ENCODE measurements at regions not wholly inside any gene's neighbourhood (a gene's known extent, or its start where the extent isn't known, plus 50 kb on each side); places are given as distances from the start of the nearest gene placed in this dataset.

GRCh38 chr2:204454672-204455380, 90.4 kb upstream of the PARD3B start:
- H3K9ac ChIP-seq (ENCODE audit: low read length): no peak overlapping the region
- H3K36me3 ChIP-seq (ENCODE audit: low read length): no peaks in the 10 kb centered on the region
- H3K79me2 ChIP-seq (ENCODE audit: insufficient read depth, low read length): no peaks in the 10 kb centered on the region

GRCh38 chr2:204468746-204469429, 76.4 kb upstream of the PARD3B start:
- H3F3A ChIP-seq (ENCODE audit: insufficient read depth): no peaks in the 10 kb centered on the region
- H3K9me2 ChIP-seq (replicated peaks; ENCODE audit: insufficient read depth, low read length): no peaks in the 10 kb centered on the region
- no peak overlapping the region for H3K9ac ChIP-seq (ENCODE audit: low read length)
- H3K4me2 ChIP-seq (ENCODE audit: low read depth, low read length, poor library complexity, severe bottlenecking): no peak overlapping the region
- H3K27ac ChIP-seq (ENCODE audit: low read depth, low read length): no peak overlapping the region
- no peaks in the 10 kb centered on the region for H3K36me3 ChIP-seq (ENCODE audit: low read length)
- no peak for TF ChIP-seq EZH2phosphoT487 (conservative IDR thresholded peaks at IDR 0.05; ENCODE audit: low read length)
- TF ChIP-seq, protein P1, sequence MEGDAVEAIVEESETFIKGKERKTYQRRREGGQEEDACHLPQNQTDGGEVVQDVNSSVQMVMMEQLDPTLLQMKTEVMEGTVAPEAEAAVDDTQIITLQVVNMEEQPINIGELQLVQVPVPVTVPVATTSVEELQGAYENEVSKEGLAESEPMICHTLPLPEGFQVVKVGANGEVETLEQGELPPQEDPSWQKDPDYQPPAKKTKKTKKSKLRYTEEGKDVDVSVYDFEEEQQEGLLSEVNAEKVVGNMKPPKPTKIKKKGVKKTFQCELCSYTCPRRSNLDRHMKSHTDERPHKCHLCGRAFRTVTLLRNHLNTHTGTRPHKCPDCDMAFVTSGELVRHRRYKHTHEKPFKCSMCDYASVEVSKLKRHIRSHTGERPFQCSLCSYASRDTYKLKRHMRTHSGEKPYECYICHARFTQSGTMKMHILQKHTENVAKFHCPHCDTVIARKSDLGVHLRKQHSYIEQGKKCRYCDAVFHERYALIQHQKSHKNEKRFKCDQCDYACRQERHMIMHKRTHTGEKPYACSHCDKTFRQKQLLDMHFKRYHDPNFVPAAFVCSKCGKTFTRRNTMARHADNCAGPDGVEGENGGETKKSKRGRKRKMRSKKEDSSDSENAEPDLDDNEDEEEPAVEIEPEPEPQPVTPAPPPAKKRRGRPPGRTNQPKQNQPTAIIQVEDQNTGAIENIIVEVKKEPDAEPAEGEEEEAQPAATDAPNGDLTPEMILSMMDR (IDR thresholded peaks at IDR 0.05; ENCODE audit: insufficient read depth, low read length, poor library complexity, severe bottlenecking): no peak
- H4K20me1 ChIP-seq (ENCODE audit: low read depth, low read length): no peaks in the 10 kb centered on the region
- H3K27me3 ChIP-seq (ENCODE audit: low read length): no peaks in the 10 kb centered on the region
- H3K79me2 ChIP-seq (ENCODE audit: insufficient read depth, low read length): no peaks in the 10 kb centered on the region
- H2AFZ ChIP-seq (ENCODE audit: low read depth, low read length, severe bottlenecking): no peak overlapping the region
- no peak overlapping the region for H3K4me3 ChIP-seq (ENCODE audit: insufficient read depth, low read length, poor library complexity, severe bottlenecking)
- H3K9me3 ChIP-seq (ENCODE audit: insufficient read depth, low read length): no peaks in the 10 kb centered on the region

More at GRCh38 chr2:204454672-204455380, 90.4 kb upstream of the PARD3B start:
- Histone ChIP-seq H3K4me3 (ENCODE audit: insufficient read depth, low read length, poor library complexity, severe bottlenecking) (no peak overlapping the region), H3K4me2 (ENCODE audit: low read depth, low read length, poor library complexity, severe bottlenecking) (no peak overlapping the region), H2AFZ (ENCODE audit: low read depth, low read length, severe bottlenecking) (no peak overlapping the region), H3K9me3 (ENCODE audit: insufficient read depth, low read length) (no peaks in the 10 kb centered on the region), H3K9me2 (replicated peaks; ENCODE audit: insufficient read depth, low read length) (no peaks in the 10 kb centered on the region), H3F3A (ENCODE audit: insufficient read depth) (no peaks in the 10 kb centered on the region), H3K27me3 (ENCODE audit: low read length) (no peaks in the 10 kb centered on the region), H3K27ac (ENCODE audit: low read depth, low read length) (no peak overlapping the region), H4K20me1 (ENCODE audit: low read depth, low read length) (no peaks in the 10 kb centered on the region)
- no peak for TF ChIP-seq EZH2phosphoT487 (conservative IDR thresholded peaks at IDR 0.05; ENCODE audit: low read length)
- TF ChIP-seq, protein P1 (IDR thresholded peaks at IDR 0.05; ENCODE audit: insufficient read depth, low read length, poor library complexity, severe bottlenecking): no peak

DNA sequence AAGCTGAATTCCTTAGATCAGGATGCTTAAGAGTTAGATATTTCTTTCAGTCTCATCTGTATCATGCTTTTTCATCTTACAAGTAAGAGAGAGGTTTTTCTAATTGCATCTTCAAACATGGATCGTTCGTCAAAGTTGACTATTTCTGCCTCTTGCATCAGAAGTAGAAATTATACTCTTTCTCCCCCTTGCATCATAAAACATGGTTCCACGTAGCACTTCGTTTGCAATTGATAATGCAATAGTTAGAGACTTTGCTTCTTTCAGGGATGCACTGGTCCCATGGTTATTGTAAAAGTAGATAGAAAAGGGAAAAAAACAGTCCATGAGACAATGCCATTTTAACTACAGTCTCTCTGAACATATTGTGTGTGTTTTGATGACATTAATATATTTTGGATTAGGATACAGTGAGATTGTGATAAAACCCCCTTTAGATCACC, 75.1 kb upstream of the PARD3B start:
- H3K4me2 ChIP-seq (ENCODE audit: low read depth, low read length, poor library complexity, severe bottlenecking): no peak overlapping the region
- H4K20me1 ChIP-seq (ENCODE audit: low read depth, low read length): no peaks in the 10 kb centered on the region
- no peaks in the 10 kb centered on the region for H3K9me3 ChIP-seq (ENCODE audit: insufficient read depth, low read length)
- H3K79me2 ChIP-seq (ENCODE audit: insufficient read depth, low read length): no peaks in the 10 kb centered on the region
- H3K9ac ChIP-seq (ENCODE audit: low read length): no peak overlapping the region
- H3F3A ChIP-seq (ENCODE audit: insufficient read depth): no peaks in the 10 kb centered on the region
- H3K4me3 ChIP-seq (ENCODE audit: insufficient read depth, low read length, poor library complexity, severe bottlenecking): no peak overlapping the region
- H3K27me3 ChIP-seq (ENCODE audit: low read length): no peaks in the 10 kb centered on the region
- TF ChIP-seq, protein P1 (IDR thresholded peaks at IDR 0.05; ENCODE audit: insufficient read depth, low read length, poor library complexity, severe bottlenecking): no peak
- no peak for TF ChIP-seq EZH2phosphoT487 (conservative IDR thresholded peaks at IDR 0.05; ENCODE audit: low read length)
- no peaks in the 10 kb centered on the region for H3K36me3 ChIP-seq (ENCODE audit: low read length)
- no peak overlapping the region for H2AFZ ChIP-seq (ENCODE audit: low read depth, low read length, severe bottlenecking)
- H3K27ac ChIP-seq (ENCODE audit: low read depth, low read length): no peak overlapping the region
- no peaks in the 10 kb centered on the region for H3K9me2 ChIP-seq (replicated peaks; ENCODE audit: insufficient read depth, low read length)
